Activated CD8-positive, alpha-beta memory T cell treated with anti-CD3 and anti-CD28 coated beads, Interleukin-2, amount 50 U/mL, for 1 hour (primary cell): ENCODE measurements at regions not wholly inside any gene's neighbourhood (a gene's known extent, or its start where the extent isn't known, plus 50 kb on each side); places are given as distances from the start of the nearest gene placed in this dataset.

Experiments
- DNase-seq: peaks from one replicate; pipeline ENCODE4 v3.0.0-alpha.2; 2020; ENCODE audit errors: extremely low read depth

GRCh38 chr2:12795851-12796250 is 79.1 kb downstream of the TRIB2 start:
- DNase-seq = no peak

GRCh38 chr2:12796657-12797056 is 79.9 kb downstream of the TRIB2 start:
- no peak for DNase-seq

- DNase-seq = no peak
Measured at GRCh38 chr2:12797815-12798214, 81.1 kb downstream of the TRIB2 start.

- no peak for DNase-seq
Measured at GRCh38 chr2:12803607-12804006, 86.9 kb downstream of the TRIB2 start.

GRCh38 chr2:12804091-12804856 is 87.5 kb downstream of the TRIB2 start:
- no peak for DNase-seq

GRCh38 chr2:12805033-12805432 is 88.3 kb downstream of the TRIB2 start:
- no peak for DNase-seq

GRCh38 chr2:12806549-12807242 is 90.0 kb downstream of the TRIB2 start:
- DNase-seq = no peak

GRCh38 chr2:12807907-12808810 is 91.4 kb downstream of the TRIB2 start:
- no peak for DNase-seq

GRCh38 chr2:12809526-12809925 is 92.8 kb downstream of the TRIB2 start:
- no peak for DNase-seq

- no peak for DNase-seq
Measured at GRCh38 chr2:12811916-12812315, 95.2 kb downstream of the TRIB2 start.

- DNase-seq = no peak
Measured at GRCh38 chr2:12813166-12813565, 96.4 kb downstream of the TRIB2 start.

- DNase-seq = no peak
Measured at GRCh38 chr2:12816379-12817306, 99.9 kb downstream of the TRIB2 start.

GRCh38 chr2:12817870-12818269 is 101.1 kb downstream of the TRIB2 start:
- no peak for DNase-seq

GRCh38 chr2:12818416-12819102 is 101.8 kb downstream of the TRIB2 start:
- no peak for DNase-seq

GRCh38 chr2:12819103-12819475 is 102.4 kb downstream of the TRIB2 start:
- no peak for DNase-seq

- no peak for DNase-seq
Measured at GRCh38 chr2:12819721-12820120, 103.0 kb downstream of the TRIB2 start.

GRCh38 chr2:12821656-12822055 is 104.9 kb downstream of the TRIB2 start:
- DNase-seq = no peak

- no peak for DNase-seq
Measured at GRCh38 chr2:12824351-12824777, 107.6 kb downstream of the TRIB2 start.

GRCh38 chr2:12824778-12825379 is 108.1 kb downstream of the TRIB2 start:
- DNase-seq = no peak

- DNase-seq = no peak
Measured at GRCh38 chr2:12826781-12827180, 110.0 kb downstream of the TRIB2 start.
